ENCODE measurements at regions not wholly inside any gene's neighbourhood (a gene's known extent, or its start where the extent isn't known, plus 50 kb on each side); places are given as distances from the start of the nearest gene placed in this dataset.

- TF ChIP-seq, protein P1, sequence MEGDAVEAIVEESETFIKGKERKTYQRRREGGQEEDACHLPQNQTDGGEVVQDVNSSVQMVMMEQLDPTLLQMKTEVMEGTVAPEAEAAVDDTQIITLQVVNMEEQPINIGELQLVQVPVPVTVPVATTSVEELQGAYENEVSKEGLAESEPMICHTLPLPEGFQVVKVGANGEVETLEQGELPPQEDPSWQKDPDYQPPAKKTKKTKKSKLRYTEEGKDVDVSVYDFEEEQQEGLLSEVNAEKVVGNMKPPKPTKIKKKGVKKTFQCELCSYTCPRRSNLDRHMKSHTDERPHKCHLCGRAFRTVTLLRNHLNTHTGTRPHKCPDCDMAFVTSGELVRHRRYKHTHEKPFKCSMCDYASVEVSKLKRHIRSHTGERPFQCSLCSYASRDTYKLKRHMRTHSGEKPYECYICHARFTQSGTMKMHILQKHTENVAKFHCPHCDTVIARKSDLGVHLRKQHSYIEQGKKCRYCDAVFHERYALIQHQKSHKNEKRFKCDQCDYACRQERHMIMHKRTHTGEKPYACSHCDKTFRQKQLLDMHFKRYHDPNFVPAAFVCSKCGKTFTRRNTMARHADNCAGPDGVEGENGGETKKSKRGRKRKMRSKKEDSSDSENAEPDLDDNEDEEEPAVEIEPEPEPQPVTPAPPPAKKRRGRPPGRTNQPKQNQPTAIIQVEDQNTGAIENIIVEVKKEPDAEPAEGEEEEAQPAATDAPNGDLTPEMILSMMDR (IDR thresholded peaks at IDR 0.05), result no peak
- TF ChIP-seq EP300 (IDR thresholded peaks at IDR 0.05) (no peak), POLR2A (IDR thresholded peaks at IDR 0.05; ENCODE audit: low read depth) (no peak)
Measured at GRCh38 chr14:43306053-43306452, 1201.0 kb downstream of the FSCB start.
